Gastroesophageal sphincter (tissue), 4 donors: ENCODE measurements at regions not wholly inside any gene's neighbourhood (a gene's known extent, or its start where the extent isn't known, plus 50 kb on each side); places are given as distances from the start of the nearest gene placed in this dataset.
"Not testable (repeated sequence)": the region's sequence is repeated elsewhere in the genome, so short reads cannot be mapped to it uniquely, and the experiment has no call there.

Experiments used
- ATAC-seq: fragments of 150-250 bp; one replicate; pipeline ENCODE4 v1.9.1; 2016; ENCODE audit warnings: mild to moderate bottlenecking, moderate library complexity
- H3K27ac ChIP-seq, 4 donors: fragments of 200-600 bp; sonication (generic) in 3 of 4; 1 replicate in 3 of 4; 2 replicates in 1 of 4; pipeline ENCODE4 v1.5.1; 2016 to 2019
- H3K27me3 ChIP-seq: fragments of 200-600 bp; sonication (generic); one replicate; pipeline ENCODE4 v1.5.1; 2019
- H3K36me3 ChIP-seq, 2 donors: fragments of 200-600 bp; sonication (generic); one replicate each; pipeline ENCODE4 v1.5.1; 2019; ENCODE audit warnings: control low read depth in 1 of 2
- H3K4me1 ChIP-seq, 3 donors: fragments of 200-600 bp; sonication (generic); 1 replicate in 2 of 3; 2 replicates in 1 of 3; pipeline ENCODE4 v1.5.1; 2016 to 2019; ENCODE audit warnings: control low read depth in 2 of 3
- H3K4me3 ChIP-seq, 2 donors: fragments of 200-600 bp; sonication (generic); one replicate each; pipeline ENCODE4 v1.5.1; 2019; ENCODE audit warnings: mild to moderate bottlenecking in 1 of 2, moderate library complexity in 1 of 2
- H3K9me3 ChIP-seq, 3 donors: fragments of 200-600 bp; sonication (generic); one replicate each; pipeline ENCODE4 v1.5.1; 2017 to 2019; ENCODE audit warnings: control low read depth in 2 of 3
- CTCF ChIP-seq, 4 experiments: fragments of 200-600 bp in 2 of 4; fragments of 450-650 bp in 2 of 4; sonication (generic) in 1 of 4; IDR thresholded peaks; one replicate each; pipeline ENCODE4 v1.5.1; 2017 to 2019; ENCODE audit warnings: antibody characterized with exemption in 4 of 4, mild to moderate bottlenecking in 2 of 4, moderate library complexity in 2 of 4
- EP300 ChIP-seq: sonication (generic); formaldehyde crosslinking; IDR thresholded peaks from one replicate; pipeline ENCODE4 v1.6.1; 2017; ENCODE audit warnings: antibody characterized with exemption, mild to moderate bottlenecking
- POLR2A ChIP-seq, 2 donors: fragments of 450-650 bp; IDR thresholded peaks; one replicate each; pipeline ENCODE4 v1.6.1; 2017; ENCODE audit warnings: antibody characterized with exemption in 2 of 2, mild to moderate bottlenecking in 2 of 2, moderate library complexity in 1 of 2
- POLR2AphosphoS5 ChIP-seq: sonication (generic); formaldehyde crosslinking; IDR thresholded peaks from one replicate; pipeline ENCODE4 v1.6.1; 2017; ENCODE audit warnings: antibody characterized with exemption
- WGBS, 2 donors: methylation state at CpG; one replicate each; pipeline ENCODE4 v1.1.5; 2018; ENCODE audit warnings: low coverage in 1 of 2; 5-methylcytosine and 5-hydroxymethylcytosine counted together

GRCh38 chr3:103554451-103554850 lies 1119.6 kb downstream of the ZPLD1 start:
- H3K27me3 ChIP-seq, result no peaks in the 10 kb centered on the region
- TF ChIP-seq POLR2AphosphoS5 (no peak), POLR2A (IDR thresholded peaks at IDR 0.05) (no peak), EP300 (no peak), CTCF (IDR thresholded peaks at IDR 0.05) (no peak)
- H3K4me1 ChIP-seq, result no peaks in the 10 kb centered on the region
- H3K9me3 ChIP-seq, result no peaks in the 10 kb centered on the region
- H3K4me3 ChIP-seq, result no peak overlapping the region
- no peak for ATAC-seq
- 28 to 46% methylated on average over 7 to 8 of the region's 8 CpGs for WGBS, 2 donors
- no peak overlapping the region for H3K27ac ChIP-seq
- no peaks in the 10 kb centered on the region for H3K36me3 ChIP-seq

- not testable (repeated sequence) for ATAC-seq, H3K27me3 ChIP-seq, H3K36me3 ChIP-seq, H3K4me1 ChIP-seq, H3K4me3 ChIP-seq, H3K27ac ChIP-seq
- peaks cover 0 to 17% (median 0%) of the 10 kb centered on the region in 3 donors for H3K9me3 ChIP-seq
- 77 to 81% methylated on average over 6 of the region's 6 CpGs for WGBS, 2 donors
Observed at GRCh38 chr3:103564116-103564515, 1129.3 kb downstream of the ZPLD1 start.

- TF ChIP-seq POLR2A (IDR thresholded peaks at IDR 0.05) (no peak), EP300 (no peak), POLR2AphosphoS5 (no peak), CTCF (IDR thresholded peaks at IDR 0.05) (no peak)
- WGBS, 2 donors, result 68 to 81% methylated on average over 4 of the region's 4 CpGs
- Histone ChIP-seq H3K9me3 (no peaks in the 10 kb centered on the region), H3K27me3 (no peaks in the 10 kb centered on the region), H3K4me1 (no peaks in the 10 kb centered on the region), H3K4me3 (no peak overlapping the region), H3K27ac (no peak overlapping the region), H3K36me3 (no peaks in the 10 kb centered on the region)
- ATAC-seq, result no peak
Observed at GRCh38 chr3:103585809-103586208, 1151.0 kb downstream of the ZPLD1 start.

- H3K9me3 ChIP-seq, result no peaks in the 10 kb centered on the region
- WGBS, 2 donors, result 65 to 88% methylated on average over 2 of the region's 2 CpGs
- H3K27me3 ChIP-seq, result no peaks in the 10 kb centered on the region
- no peak overlapping the region for H3K4me3 ChIP-seq
- H3K4me1 ChIP-seq, result no peaks in the 10 kb centered on the region
- TF ChIP-seq EP300 (no peak), POLR2A (IDR thresholded peaks at IDR 0.05) (no peak), CTCF (IDR thresholded peaks at IDR 0.05) (no peak)
- no peak for ATAC-seq
- no peaks in the 10 kb centered on the region for H3K36me3 ChIP-seq
- no peak overlapping the region for H3K27ac ChIP-seq
Observed at GRCh38 chr3:103589770-103590169, 1155.0 kb downstream of the ZPLD1 start.

GRCh38 chr3:103600844-103601243 lies 1166.0 kb downstream of the ZPLD1 start:
- 20 to 89% methylated on average over 1 of the region's 1 CpG for WGBS, 2 donors
- Histone ChIP-seq H3K9me3 (no peaks in the 10 kb centered on the region), H3K4me1 (no peaks in the 10 kb centered on the region), H3K36me3 (no peaks in the 10 kb centered on the region), H3K27me3 (no peaks in the 10 kb centered on the region), H3K4me3 (no peak overlapping the region), H3K27ac (no peak overlapping the region)
- TF ChIP-seq CTCF (IDR thresholded peaks at IDR 0.05) (no peak), POLR2AphosphoS5 (no peak)
- ATAC-seq, result no peak

GRCh38 chr3:103601666-103602065 lies 1166.9 kb downstream of the ZPLD1 start:
- Histone ChIP-seq H3K9me3 (no peaks in the 10 kb centered on the region), H3K27me3 (no peaks in the 10 kb centered on the region), H3K4me3 (no peak overlapping the region), H3K27ac (no peak overlapping the region), H3K4me1 (no peaks in the 10 kb centered on the region), H3K36me3 (no peaks in the 10 kb centered on the region)
- WGBS, 2 donors, result 25 to 32% methylated on average over 1 of the region's 1 CpG
- ATAC-seq, result no peak
- TF ChIP-seq EP300 (no peak), POLR2A (IDR thresholded peaks at IDR 0.05) (no peak), CTCF (IDR thresholded peaks at IDR 0.05) (no peak), POLR2AphosphoS5 (no peak)
